Liver (tissue), 3 donors: ENCODE measurements at regions not wholly inside any gene's neighbourhood (a gene's known extent, or its start where the extent isn't known, plus 50 kb on each side); places are given as distances from the start of the nearest gene placed in this dataset.

Source experiments
- EGR1 ChIP-seq, 2 donors: IDR thresholded peaks; 2 replicates each; pipeline ENCODE4 v1.6.1; 2016 to 2018; ENCODE audit warnings: antibody characterized with exemption in 2 of 2, low read depth in 2 of 2
- GABPA ChIP-seq, 2 donors: IDR thresholded peaks in 1 of 2; conservative IDR thresholded peaks in 1 of 2; 2 replicates each; pipeline ENCODE4 v1.6.1; 2016; ENCODE audit warnings: antibody characterized with exemption in 2 of 2, mild to moderate bottlenecking in 1 of 2, moderate library complexity in 1 of 2
- HNF4G ChIP-seq: IDR thresholded peaks from 2 replicates; pipeline ENCODE4 v1.6.1; 2016; ENCODE audit warnings: antibody characterized with exemption
- RAD21 ChIP-seq, 2 donors: IDR thresholded peaks; 2 replicates each; pipeline ENCODE4 v1.6.1; 2016; ENCODE audit warnings: antibody characterized with exemption in 2 of 2, mild to moderate bottlenecking in 2 of 2
- SP1 ChIP-seq: IDR thresholded peaks from 2 replicates; pipeline ENCODE4 v1.6.1; 2018; ENCODE audit warnings: antibody characterized with exemption, mild to moderate bottlenecking
- YY1 ChIP-seq: IDR thresholded peaks from 2 replicates; pipeline ENCODE4 v1.6.1; 2016; ENCODE audit warnings: antibody characterized with exemption, mild to moderate bottlenecking
- TF ChIP-seq, protein P1 (sequence below): fragments of 150-350 bp; IDR thresholded peaks from 2 replicates; pipeline ENCODE4 v1.5.1; 2017; ENCODE audit warnings: improper control_type of control experiment, low read depth, low read length; ENCODE audit not compliant: missing input control
- TF ChIP-seq, protein P2 (sequence below): IDR thresholded peaks from 2 replicates; pipeline ENCODE4 v1.6.1; 2016; ENCODE audit warnings: antibody characterized with exemption
- TF ChIP-seq, protein P3 (sequence below): IDR thresholded peaks from 2 replicates; pipeline ENCODE4 v1.6.1; 2016; ENCODE audit warnings: antibody characterized with exemption
- donor health status: healthy.
- donor health status: healthy.

DNA sequence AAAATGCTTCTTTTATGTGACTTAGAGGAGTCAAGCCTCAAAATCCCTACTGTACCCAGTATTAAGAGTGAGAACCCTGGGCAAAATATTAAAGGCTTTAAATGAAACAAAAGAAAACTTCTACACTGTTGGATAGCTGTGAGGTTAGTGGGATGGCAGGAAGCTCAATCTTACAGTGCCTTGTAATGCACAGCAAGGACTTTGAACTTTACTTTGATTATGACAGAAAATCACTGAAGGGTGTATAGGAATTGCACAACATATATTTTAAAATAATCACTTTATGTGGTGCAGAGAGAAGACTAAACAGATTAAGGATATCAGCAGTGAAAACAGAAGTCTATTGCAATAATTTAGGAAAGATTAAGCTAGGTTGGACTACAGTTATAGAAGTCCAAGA is 1333.4 kb downstream of the ADGRL3 start:
- TF ChIP-seq EGR1 (IDR thresholded peaks at IDR 0.05; ENCODE audit: low read depth in 2 of 2) (no peak), RAD21 (IDR thresholded peaks at IDR 0.05) (no peak), SP1 (no peak), YY1 (no peak), HNF4G (no peak), GABPA (IDR thresholded peaks at IDR 0.05 in 1 of 2, conservative IDR thresholded peaks at IDR 0.05 in 1 of 2) (no peak)
- TF ChIP-seq, protein P1, sequence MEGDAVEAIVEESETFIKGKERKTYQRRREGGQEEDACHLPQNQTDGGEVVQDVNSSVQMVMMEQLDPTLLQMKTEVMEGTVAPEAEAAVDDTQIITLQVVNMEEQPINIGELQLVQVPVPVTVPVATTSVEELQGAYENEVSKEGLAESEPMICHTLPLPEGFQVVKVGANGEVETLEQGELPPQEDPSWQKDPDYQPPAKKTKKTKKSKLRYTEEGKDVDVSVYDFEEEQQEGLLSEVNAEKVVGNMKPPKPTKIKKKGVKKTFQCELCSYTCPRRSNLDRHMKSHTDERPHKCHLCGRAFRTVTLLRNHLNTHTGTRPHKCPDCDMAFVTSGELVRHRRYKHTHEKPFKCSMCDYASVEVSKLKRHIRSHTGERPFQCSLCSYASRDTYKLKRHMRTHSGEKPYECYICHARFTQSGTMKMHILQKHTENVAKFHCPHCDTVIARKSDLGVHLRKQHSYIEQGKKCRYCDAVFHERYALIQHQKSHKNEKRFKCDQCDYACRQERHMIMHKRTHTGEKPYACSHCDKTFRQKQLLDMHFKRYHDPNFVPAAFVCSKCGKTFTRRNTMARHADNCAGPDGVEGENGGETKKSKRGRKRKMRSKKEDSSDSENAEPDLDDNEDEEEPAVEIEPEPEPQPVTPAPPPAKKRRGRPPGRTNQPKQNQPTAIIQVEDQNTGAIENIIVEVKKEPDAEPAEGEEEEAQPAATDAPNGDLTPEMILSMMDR, result no peak
- TF ChIP-seq, protein P2, sequence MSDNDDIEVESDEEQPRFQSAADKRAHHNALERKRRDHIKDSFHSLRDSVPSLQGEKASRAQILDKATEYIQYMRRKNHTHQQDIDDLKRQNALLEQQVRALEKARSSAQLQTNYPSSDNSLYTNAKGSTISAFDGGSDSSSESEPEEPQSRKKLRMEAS, result no peak
- TF ChIP-seq, protein P3, sequence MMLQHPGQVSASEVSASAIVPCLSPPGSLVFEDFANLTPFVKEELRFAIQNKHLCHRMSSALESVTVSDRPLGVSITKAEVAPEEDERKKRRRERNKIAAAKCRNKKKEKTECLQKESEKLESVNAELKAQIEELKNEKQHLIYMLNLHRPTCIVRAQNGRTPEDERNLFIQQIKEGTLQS, result no peak
